Mesothelial cell of epicardium (in vitro differentiated cells): ENCODE measurements at regions not wholly inside any gene's neighbourhood (a gene's known extent, or its start where the extent isn't known, plus 50 kb on each side); places are given as distances from the start of the nearest gene placed in this dataset.

Experiments used
- DNase-seq, 2 experiments: peaks; one replicate each; pipeline ENCODE4 v3.0.0; 2021; ENCODE audit warnings: low spot score in 2 of 2; ENCODE audit not compliant: unreplicated experiment in 2 of 2
- H3K27ac Mint-ChIP-seq: 2 replicates; pipeline ENCODE4 v1.8.0; 2021; ENCODE audit warnings: mixed read lengths
- H3K27me3 Mint-ChIP-seq: 2 replicates; pipeline ENCODE4 v1.8.0; 2021; ENCODE audit warnings: low read depth, mixed read lengths
- H3K36me3 Mint-ChIP-seq: 2 replicates; pipeline ENCODE4 v1.8.0; 2021; ENCODE audit warnings: mixed read lengths
- H3K4me1 Mint-ChIP-seq: 2 replicates; pipeline ENCODE4 v1.8.0; 2021; ENCODE audit warnings: mixed read lengths
- H3K4me3 Mint-ChIP-seq: 2 replicates; pipeline ENCODE4 v1.8.0; 2021; ENCODE audit warnings: mild to moderate bottlenecking, moderate library complexity, mixed read lengths
- H3K9me3 Mint-ChIP-seq: 2 replicates; pipeline ENCODE4 v1.8.0; 2021; ENCODE audit warnings: mixed read lengths
- CTCF ChIP-seq: fragments of 200-600 bp; sonication (generic); IDR thresholded peaks from one replicate; pipeline ENCODE4 v1.5.0; 2021; ENCODE audit warnings: antibody characterized with exemption; ENCODE audit not compliant: unreplicated experiment

GRCh38 chr2:217570394-217570793 lies 432.4 kb downstream of the TNS1 start:
- Mint-ChIP-seq H3K4me3 (no peak overlapping the region), H3K36me3 (no peaks in the 10 kb centered on the region), H3K9me3 (peaks cover 14% of the 10 kb centered on the region), H3K27me3 (no peaks in the 10 kb centered on the region), H3K4me1 (peaks cover 11% of the 10 kb centered on the region), H3K27ac (no peak overlapping the region)
- no peak for TF ChIP-seq CTCF
- no peak for DNase-seq

DNA sequence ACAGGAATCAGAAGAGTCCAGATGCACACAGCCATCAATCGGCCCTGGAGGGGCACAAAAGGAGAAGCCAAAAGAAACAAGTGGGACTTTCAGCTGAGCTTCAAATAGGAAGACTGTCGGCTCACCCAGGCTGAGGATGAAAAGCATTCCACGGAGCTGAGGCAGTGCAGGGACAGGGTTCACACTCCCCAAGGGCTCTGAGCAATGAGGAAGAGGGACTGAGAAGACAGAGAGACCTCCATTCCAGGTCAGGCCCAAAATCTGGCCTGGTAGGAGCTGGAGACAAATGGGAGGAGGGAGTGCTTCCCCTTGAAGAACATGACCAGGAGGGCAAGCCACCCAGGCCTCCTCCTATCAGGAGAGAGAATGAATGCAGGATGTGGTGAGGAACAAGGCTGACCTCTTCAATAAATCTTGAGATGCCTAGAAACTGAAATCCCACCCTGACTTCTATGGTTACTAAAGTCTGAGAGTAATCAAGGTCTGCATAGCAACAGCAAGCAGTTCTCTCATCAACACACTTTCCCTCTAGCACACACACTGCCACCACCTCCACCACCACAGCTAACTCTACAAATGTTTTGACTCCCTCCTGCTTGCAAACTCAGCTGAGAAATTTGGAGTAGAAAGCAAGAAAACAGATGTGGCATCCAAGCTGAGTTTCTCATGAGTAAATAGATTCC lies 434.4 kb downstream of the TNS1 start:
- Mint-ChIP-seq H3K9me3 (peaks cover 5% of the 10 kb centered on the region), H3K27ac (peak overlapping the region; percentile 31), H3K4me1 (peaks cover 15% of the 10 kb centered on the region), H3K4me3 (no peak overlapping the region), H3K27me3 (no peaks in the 10 kb centered on the region), H3K36me3 (no peaks in the 10 kb centered on the region)
- TF ChIP-seq CTCF: no peak
- no peak for DNase-seq

GRCh38 chr2:217563565-217563964 lies 439.2 kb downstream of the TNS1 start:
- Mint-ChIP-seq H3K36me3 (peaks cover 25% of the 10 kb centered on the region), H3K4me1 (peaks cover 19% of the 10 kb centered on the region), H3K4me3 (no peak overlapping the region), H3K27me3 (no peaks in the 10 kb centered on the region), H3K27ac (peak overlapping the region; percentile 71), H3K9me3 (peaks cover 19% of the 10 kb centered on the region)
- no peak for DNase-seq
- no peak for TF ChIP-seq CTCF

DNA sequence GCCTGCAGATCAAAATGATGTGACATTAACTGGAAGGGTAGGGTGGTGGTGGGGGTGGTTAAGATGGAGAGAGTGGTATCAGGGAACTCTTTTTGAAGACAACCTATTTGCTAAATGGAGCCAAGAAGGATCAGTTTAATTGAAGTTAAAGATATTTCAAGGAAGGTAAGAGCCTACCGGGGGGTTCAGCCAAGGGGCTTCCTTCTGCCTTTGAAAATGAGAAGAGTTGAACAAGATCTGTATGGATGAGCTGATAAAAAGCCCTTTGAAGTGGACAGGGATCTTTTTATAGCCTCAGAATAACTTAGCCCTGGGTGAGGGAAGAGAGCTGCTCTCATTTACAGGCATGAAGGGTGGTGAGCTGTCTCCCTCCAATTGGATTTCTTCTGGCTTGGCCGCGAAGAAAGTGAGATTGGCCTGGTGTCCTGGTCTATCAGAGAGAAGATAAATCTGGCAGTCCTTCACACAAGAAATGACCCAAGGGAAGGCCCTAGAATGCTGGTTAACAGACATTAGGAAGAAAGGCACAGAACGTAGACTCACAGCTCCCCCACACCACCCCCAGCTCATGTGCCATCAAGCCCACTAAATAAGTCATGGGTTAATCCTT lies 439.8 kb downstream of the TNS1 start:
- Mint-ChIP-seq H3K9me3 (peaks cover 19% of the 10 kb centered on the region), H3K4me3 (no peak overlapping the region), H3K36me3 (peaks cover 25% of the 10 kb centered on the region), H3K27ac (peak overlapping the region; percentile 71), H3K27me3 (no peaks in the 10 kb centered on the region), H3K4me1 (peaks cover 14% of the 10 kb centered on the region)
- DNase-seq: no peak
- TF ChIP-seq CTCF: no peak

DNA sequence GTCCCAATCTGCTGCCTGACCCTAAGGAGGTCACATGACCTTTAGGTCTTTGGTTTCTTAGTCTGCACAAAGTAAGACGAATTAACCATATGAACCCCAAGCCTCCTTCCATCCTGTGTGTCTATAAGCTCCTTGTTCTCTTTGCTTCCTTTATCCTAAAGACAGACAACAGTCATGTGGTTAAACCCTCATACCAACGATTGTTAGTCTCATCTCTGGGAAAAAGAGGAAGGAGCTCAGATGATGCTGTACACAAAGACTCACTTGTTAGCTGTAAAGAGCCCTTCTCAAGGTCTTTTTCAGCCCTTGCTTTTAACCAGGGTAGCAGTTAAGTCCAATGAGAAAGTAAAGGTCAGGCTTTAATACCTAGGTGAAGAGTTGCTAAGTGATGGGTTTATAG lies 443.7 kb downstream of the TNS1 start:
- Mint-ChIP-seq H3K9me3 (peaks cover 19% of the 10 kb centered on the region), H3K27ac (no peak overlapping the region), H3K36me3 (peaks cover 25% of the 10 kb centered on the region), H3K27me3 (no peaks in the 10 kb centered on the region), H3K4me3 (no peak overlapping the region), H3K4me1 (peaks cover 49% of the 10 kb centered on the region)
- DNase-seq: no peak
- TF ChIP-seq CTCF: no peak
